ENCODE measurements at regions not wholly inside any gene's neighbourhood (a gene's known extent, or its start where the extent isn't known, plus 50 kb on each side); places are given as distances from the start of the nearest gene placed in this dataset.

- TF ChIP-seq CTCF (IDR thresholded peaks at IDR 0.05; ENCODE audit: insufficient read depth, low read length, poor library complexity, severe bottlenecking), result peak; percentile 29
- H3K4me3 ChIP-seq (replicated peaks; ENCODE audit: low read depth, low read length), result peak overlapping the region; percentile 87
- no peaks in the 10 kb centered on the region for H3K27me3 ChIP-seq (replicated peaks; ENCODE audit: control insufficient read depth, insufficient read depth, low read length)
- H3K36me3 ChIP-seq (ENCODE audit: control insufficient read depth, insufficient read depth, low read length), result no peaks in the 10 kb centered on the region
- peak; percentile 96 for DNase-seq (ENCODE audit: extremely low read depth, insufficient read length)
Observed at GRCh38 chr7:66493235-66494205, 135.2 kb upstream of the KCTD7 start.

GRCh38 chr7:66497346-66497745 is 131.3 kb upstream of the KCTD7 start:
- TF ChIP-seq CTCF (IDR thresholded peaks at IDR 0.05; ENCODE audit: insufficient read depth, low read length, poor library complexity, severe bottlenecking), result no peak
- no peak overlapping the region for H3K4me3 ChIP-seq (replicated peaks; ENCODE audit: low read depth, low read length)
- DNase-seq (ENCODE audit: extremely low read depth, insufficient read length), result no peak
- no peaks in the 10 kb centered on the region for H3K36me3 ChIP-seq (ENCODE audit: control insufficient read depth, insufficient read depth, low read length)
- no peaks in the 10 kb centered on the region for H3K27me3 ChIP-seq (replicated peaks; ENCODE audit: control insufficient read depth, insufficient read depth, low read length)

- Histone ChIP-seq H3K27me3 (replicated peaks; ENCODE audit: control insufficient read depth, insufficient read depth, low read length) (no peaks in the 10 kb centered on the region), H3K4me3 (replicated peaks; ENCODE audit: low read depth, low read length) (no peak overlapping the region), H3K36me3 (ENCODE audit: control insufficient read depth, insufficient read depth, low read length) (no peaks in the 10 kb centered on the region)
- DNase-seq (ENCODE audit: extremely low read depth, insufficient read length), result no peak
- TF ChIP-seq CTCF (IDR thresholded peaks at IDR 0.05; ENCODE audit: insufficient read depth, low read length, poor library complexity, severe bottlenecking), result no peak
Observed at GRCh38 chr7:66500087-66500486, 128.6 kb upstream of the KCTD7 start.

GRCh38 chr7:66502230-66503035 is 126.2 kb upstream of the KCTD7 start:
- no peak for TF ChIP-seq CTCF (IDR thresholded peaks at IDR 0.05; ENCODE audit: insufficient read depth, low read length, poor library complexity, severe bottlenecking)
- H3K27me3 ChIP-seq (replicated peaks; ENCODE audit: control insufficient read depth, insufficient read depth, low read length), result no peaks in the 10 kb centered on the region
- no peak for DNase-seq (ENCODE audit: extremely low read depth, insufficient read length)
- H3K36me3 ChIP-seq (ENCODE audit: control insufficient read depth, insufficient read depth, low read length), result no peaks in the 10 kb centered on the region
- no peak overlapping the region for H3K4me3 ChIP-seq (replicated peaks; ENCODE audit: low read depth, low read length)

GRCh38 chr7:66503036-66503370 is 125.7 kb upstream of the KCTD7 start:
- TF ChIP-seq CTCF (IDR thresholded peaks at IDR 0.05; ENCODE audit: insufficient read depth, low read length, poor library complexity, severe bottlenecking), result no peak
- DNase-seq (ENCODE audit: extremely low read depth, insufficient read length), result no peak
- no peaks in the 10 kb centered on the region for H3K27me3 ChIP-seq (replicated peaks; ENCODE audit: control insufficient read depth, insufficient read depth, low read length)
- no peak overlapping the region for H3K4me3 ChIP-seq (replicated peaks; ENCODE audit: low read depth, low read length)
- no peaks in the 10 kb centered on the region for H3K36me3 ChIP-seq (ENCODE audit: control insufficient read depth, insufficient read depth, low read length)

All from GM06990 (cell line).